Type B pancreatic cell (in vitro differentiated cells): ENCODE measurements at regions not wholly inside any gene's neighbourhood (a gene's known extent, or its start where the extent isn't known, plus 50 kb on each side); places are given as distances from the start of the nearest gene placed in this dataset.

Experiments used
- DNase-seq: peaks from one replicate; pipeline ENCODE4 v3.0.0; 2021; ENCODE audit warnings: mixed read lengths; ENCODE audit not compliant: unreplicated experiment; ENCODE audit errors: extremely low spot score
- H3K27ac Mint-ChIP-seq: 2 replicates; pipeline ENCODE4 v1.8.0; 2021; ENCODE audit warnings: mild to moderate bottlenecking, mixed read lengths
- H3K27me3 Mint-ChIP-seq: 2 replicates; pipeline ENCODE4 v1.8.0; 2021; ENCODE audit warnings: mixed read lengths
- H3K36me3 Mint-ChIP-seq: 2 replicates; pipeline ENCODE4 v1.8.0; 2021; ENCODE audit warnings: mixed read lengths
- H3K4me1 Mint-ChIP-seq: one replicate; pipeline ENCODE4 v1.8.0; 2021; ENCODE audit warnings: mixed read lengths; ENCODE audit not compliant: unreplicated experiment
- H3K4me3 Mint-ChIP-seq: 2 replicates; pipeline ENCODE4 v1.8.0; 2021; ENCODE audit warnings: mild to moderate bottlenecking, mixed read lengths
- H3K9me3 Mint-ChIP-seq: 2 replicates; pipeline ENCODE4 v1.8.0; 2021; ENCODE audit warnings: mixed read lengths
- TF ChIP-seq, protein P1 (sequence below): fragments of 200-600 bp; sonication (generic); conservative IDR thresholded peaks from 2 replicates; pipeline ENCODE4 v1.5.0; 2021; ENCODE audit warnings: antibody characterized with exemption, mild to moderate bottlenecking

DNA sequence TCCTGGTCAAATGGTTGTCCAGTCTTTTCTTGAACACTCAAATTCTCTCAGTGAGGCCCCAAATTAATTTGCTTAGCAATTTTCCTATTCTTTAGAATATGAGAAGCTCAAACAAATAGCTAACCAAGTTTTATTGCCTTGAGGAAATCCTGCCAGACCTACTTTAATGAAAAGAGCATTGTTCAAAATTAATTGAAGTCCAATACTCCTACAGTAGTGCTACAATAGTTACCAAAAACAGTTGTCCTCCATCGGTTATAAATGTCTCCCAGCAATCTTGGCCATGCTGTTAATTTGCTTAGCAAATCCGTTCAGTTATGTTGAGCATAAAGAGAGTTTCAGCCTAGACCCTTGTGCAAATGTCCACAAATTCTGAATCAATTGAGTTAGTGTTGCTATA is 112.9 kb downstream of the MAB21L3 start:
- no peak for DNase-seq
- H3K27me3 Mint-ChIP-seq: no peaks in the 10 kb centered on the region
- H3K27ac Mint-ChIP-seq: no peak overlapping the region
- H3K4me3 Mint-ChIP-seq: no peak overlapping the region
- peaks cover 4% of the 10 kb centered on the region for H3K9me3 Mint-ChIP-seq
- H3K4me1 Mint-ChIP-seq: no peaks in the 10 kb centered on the region
- no peaks in the 10 kb centered on the region for H3K36me3 Mint-ChIP-seq
- TF ChIP-seq, protein P1, sequence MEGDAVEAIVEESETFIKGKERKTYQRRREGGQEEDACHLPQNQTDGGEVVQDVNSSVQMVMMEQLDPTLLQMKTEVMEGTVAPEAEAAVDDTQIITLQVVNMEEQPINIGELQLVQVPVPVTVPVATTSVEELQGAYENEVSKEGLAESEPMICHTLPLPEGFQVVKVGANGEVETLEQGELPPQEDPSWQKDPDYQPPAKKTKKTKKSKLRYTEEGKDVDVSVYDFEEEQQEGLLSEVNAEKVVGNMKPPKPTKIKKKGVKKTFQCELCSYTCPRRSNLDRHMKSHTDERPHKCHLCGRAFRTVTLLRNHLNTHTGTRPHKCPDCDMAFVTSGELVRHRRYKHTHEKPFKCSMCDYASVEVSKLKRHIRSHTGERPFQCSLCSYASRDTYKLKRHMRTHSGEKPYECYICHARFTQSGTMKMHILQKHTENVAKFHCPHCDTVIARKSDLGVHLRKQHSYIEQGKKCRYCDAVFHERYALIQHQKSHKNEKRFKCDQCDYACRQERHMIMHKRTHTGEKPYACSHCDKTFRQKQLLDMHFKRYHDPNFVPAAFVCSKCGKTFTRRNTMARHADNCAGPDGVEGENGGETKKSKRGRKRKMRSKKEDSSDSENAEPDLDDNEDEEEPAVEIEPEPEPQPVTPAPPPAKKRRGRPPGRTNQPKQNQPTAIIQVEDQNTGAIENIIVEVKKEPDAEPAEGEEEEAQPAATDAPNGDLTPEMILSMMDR: no peak

DNA sequence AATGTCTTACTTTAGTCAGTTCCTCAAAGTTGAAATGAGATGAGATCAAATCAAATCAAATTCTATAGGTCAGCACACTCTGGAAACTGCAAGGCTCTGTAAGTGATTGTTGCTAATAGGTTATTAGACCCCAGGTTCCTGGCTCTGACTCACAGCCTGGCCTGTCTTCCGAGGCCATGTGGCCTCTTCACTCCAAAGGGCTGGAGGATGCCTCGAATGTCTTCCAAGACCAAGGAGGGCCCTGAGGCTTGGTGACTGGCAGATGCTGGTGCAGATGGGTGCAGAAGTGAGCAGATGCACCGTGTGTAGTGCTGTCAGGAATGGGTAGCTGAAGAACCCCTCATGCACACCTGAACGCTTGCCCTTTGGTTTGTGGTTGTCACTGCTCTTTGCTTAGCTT is 113.4 kb downstream of the MAB21L3 start:
- Mint-ChIP-seq H3K4me1 (no peaks in the 10 kb centered on the region), H3K27ac (no peak overlapping the region), H3K4me3 (no peak overlapping the region), H3K36me3 (no peaks in the 10 kb centered on the region), H3K27me3 (no peaks in the 10 kb centered on the region), H3K9me3 (peaks cover 4% of the 10 kb centered on the region)
- TF ChIP-seq, protein P1: no peak
- no peak for DNase-seq

DNA sequence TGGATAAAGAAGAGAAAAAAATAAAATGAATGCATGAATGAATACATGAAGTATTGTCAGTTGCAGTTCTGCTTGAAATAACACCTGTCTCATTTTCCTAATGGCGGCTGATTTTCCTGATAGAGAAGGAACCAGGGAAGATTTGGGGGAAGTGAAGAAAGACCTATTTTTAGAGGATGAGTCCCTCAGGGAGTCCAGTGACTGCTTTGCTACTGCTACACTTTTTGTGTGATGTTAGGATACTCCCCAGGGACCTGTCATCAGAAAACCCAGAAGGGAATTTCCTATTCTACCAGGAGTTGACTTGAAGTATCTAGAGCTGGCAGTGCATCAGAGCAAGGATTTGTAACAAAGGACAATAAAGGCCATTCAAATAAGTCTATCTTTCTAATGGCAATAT is 114.8 kb downstream of the MAB21L3 start:
- Mint-ChIP-seq H3K36me3 (no peaks in the 10 kb centered on the region), H3K4me3 (no peak overlapping the region), H3K4me1 (no peaks in the 10 kb centered on the region), H3K9me3 (peaks cover 4% of the 10 kb centered on the region), H3K27ac (no peak overlapping the region), H3K27me3 (no peaks in the 10 kb centered on the region)
- DNase-seq: no peak
- TF ChIP-seq, protein P1: no peak

DNA sequence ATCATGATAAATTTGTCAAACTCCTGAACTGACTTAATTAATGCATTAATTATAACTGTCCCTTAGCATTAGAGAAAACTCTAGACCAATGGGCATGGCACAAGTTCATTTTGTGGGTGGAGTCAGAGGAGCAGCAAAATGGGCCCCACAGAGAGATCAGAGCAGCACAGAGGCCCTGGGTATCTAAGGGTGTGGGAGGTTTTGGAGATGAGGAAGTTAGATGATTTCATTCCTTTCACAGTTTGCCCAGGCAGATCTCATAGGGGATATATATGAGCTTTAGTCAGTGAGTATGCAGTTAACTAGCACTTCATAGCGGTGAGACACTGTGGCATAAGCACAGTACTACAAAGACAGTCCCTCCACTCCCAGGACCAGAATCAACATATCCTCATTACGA is 117.3 kb downstream of the MAB21L3 start:
- Mint-ChIP-seq H3K27ac (no peak overlapping the region), H3K4me1 (peaks cover 16% of the 10 kb centered on the region), H3K27me3 (no peaks in the 10 kb centered on the region), H3K9me3 (peaks cover 4% of the 10 kb centered on the region), H3K36me3 (no peaks in the 10 kb centered on the region), H3K4me3 (no peak overlapping the region)
- TF ChIP-seq, protein P1: no peak
- DNase-seq: no peak

DNA sequence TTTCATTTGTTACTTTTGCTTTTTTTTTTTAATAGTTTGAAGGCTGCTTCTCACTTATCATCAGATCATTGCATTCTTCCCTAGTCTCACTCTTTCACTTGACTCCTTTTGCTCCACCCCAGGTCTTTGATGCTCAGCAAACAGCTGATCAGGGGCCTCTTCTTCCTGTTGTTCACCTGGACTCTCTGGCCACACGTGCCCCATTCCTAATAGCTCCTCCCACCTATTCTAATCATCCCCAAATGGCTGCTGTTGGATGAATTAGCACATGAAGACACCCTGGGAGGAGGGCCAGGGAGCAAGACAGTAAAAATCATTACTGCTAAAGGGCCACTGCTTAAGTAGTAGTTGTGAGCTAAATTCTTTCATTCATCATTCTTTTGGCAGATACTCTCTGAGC is 119.5 kb downstream of the MAB21L3 start:
- Mint-ChIP-seq H3K27ac (no peak overlapping the region), H3K4me1 (peaks cover 24% of the 10 kb centered on the region), H3K9me3 (peaks cover 4% of the 10 kb centered on the region), H3K4me3 (no peak overlapping the region), H3K36me3 (no peaks in the 10 kb centered on the region), H3K27me3 (no peaks in the 10 kb centered on the region)
- no peak for DNase-seq
- TF ChIP-seq, protein P1: no peak

DNA sequence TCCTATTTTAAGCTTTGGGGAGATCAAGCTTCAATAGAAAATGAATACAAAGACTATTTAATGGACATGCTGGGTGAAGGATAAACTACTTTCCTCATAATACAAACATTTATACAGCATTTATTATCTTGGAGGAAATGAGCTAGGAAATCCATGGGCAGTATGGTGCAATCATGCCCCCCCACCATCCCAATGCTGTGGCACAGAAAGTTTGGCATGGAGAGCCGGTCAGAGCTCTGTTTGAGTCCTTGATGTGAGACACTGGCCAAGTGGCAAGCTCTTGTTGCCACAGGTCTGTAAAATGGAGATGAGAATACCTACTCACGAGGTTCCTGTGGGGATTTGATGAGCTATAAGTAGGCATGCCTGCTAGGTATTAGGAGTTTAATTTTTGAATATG is 120.6 kb downstream of the MAB21L3 start:
- Mint-ChIP-seq H3K4me1 (peaks cover 24% of the 10 kb centered on the region), H3K27me3 (no peaks in the 10 kb centered on the region), H3K27ac (no peak overlapping the region), H3K36me3 (no peaks in the 10 kb centered on the region), H3K9me3 (peaks cover 4% of the 10 kb centered on the region), H3K4me3 (no peak overlapping the region)
- DNase-seq: no peak
- TF ChIP-seq, protein P1: no peak
